ENCODE measurements at regions not wholly inside any gene's neighbourhood (a gene's known extent, or its start where the extent isn't known, plus 50 kb on each side); places are given as distances from the start of the nearest gene placed in this dataset.

GRCh38 chr1:82260051-82260450, 459.3 kb downstream of the ADGRL2 start:
- Histone ChIP-seq H4K91ac (ENCODE audit: insufficient read depth, low read depth, low read length) (no peak overlapping the region), H3K14ac (replicated peaks; ENCODE audit: low read depth, low read length) (no peak overlapping the region), H3K18ac (ENCODE audit: low read depth, low read length) (no peak overlapping the region), H3K27me3 (ENCODE audit: control insufficient read depth, insufficient read depth, low read length) (no peaks in the 10 kb centered on the region), H3K4me1 (ENCODE audit: control insufficient read depth, insufficient read depth, low read length) (no peaks in the 10 kb centered on the region), H3K4ac (ENCODE audit: low read depth, low read length) (no peak overlapping the region), H2AK5ac (ENCODE audit: low read depth, low read length) (no peak overlapping the region), H3K9me1 (ENCODE audit: insufficient read depth, low read length) (no peaks in the 10 kb centered on the region), H3K9me3 (ENCODE audit: control insufficient read depth, insufficient read depth, low read length) (no peaks in the 10 kb centered on the region; the same call in 1 of the 2 replicates), H4K8ac (ENCODE audit: low read depth in 2 of 2, low read length in 2 of 2) (no peak overlapping the region), H4K20me1 (ENCODE audit: insufficient read depth, low read length) (no peaks in the 10 kb centered on the region), H2AFZ (replicated peaks; ENCODE audit: low read length, poor library complexity) (no peak overlapping the region), H2BK20ac (ENCODE audit: low read depth, low read length) (no peak overlapping the region), H3K4me2 (ENCODE audit: low read depth, low read length) (no peak overlapping the region), H2BK5ac (ENCODE audit: low read depth, low read length, poor library complexity, severe bottlenecking) (no peak overlapping the region), H3K36me3 (ENCODE audit: control insufficient read depth, insufficient read depth, low read length) (no peaks in the 10 kb centered on the region), H2BK15ac (ENCODE audit: low read depth, low read length) (no peak overlapping the region), H3K79me1 (ENCODE audit: low read depth in 1 of 2, low read length in 2 of 2) (no peaks in the 10 kb centered on the region), H3K9ac (ENCODE audit: low read depth, low read length) (no peak overlapping the region), H3K4me3 (ENCODE audit: insufficient read depth, low read depth, low read length) (no peak overlapping the region), H3K56ac (ENCODE audit: extremely low read depth, insufficient read depth, low read length) (no peak overlapping the region), H3K23ac (ENCODE audit: low read depth, low read length) (no peak overlapping the region), H2BK120ac (ENCODE audit: low read depth, low read length) (no peak overlapping the region), H4K5ac (ENCODE audit: low read depth, low read length) (no peak overlapping the region), H2AK9ac (replicated peaks; ENCODE audit: low read depth, low read length, poor library complexity) (no peak overlapping the region), H3K27ac (ENCODE audit: insufficient read depth, low read length) (no peak overlapping the region)
- in situ Hi-C loops (cut with MboI; ENCODE audit: low sequenced_read_pairs) (no loop called here), dilution Hi-C loops (cut with HindIII; ENCODE audit: low sequenced_read_pairs, unreplicated experiment) (no loop called here), intact Hi-C loops (cut with micrococcal nuclease) (no loop called here)
- WGBS, 2 experiments (ENCODE audit: extremely low coverage in 2 of 2, insufficient read length in 1 of 2): no CpG with 5 or more reads among the region's 1 CpG
- POLR2A ChIA-PET (ENCODE audit: unreplicated experiment): no interaction called here
- no peak for DNase-seq
- ATAC-seq (ENCODE audit: low read depth): no peak
- no TSS peak for BruUV-seq (replicated peaks)
- TF ChIP-seq CTCF (conservative IDR thresholded peaks at IDR 0.05; ENCODE audit: low read depth, low read length): no peak
- no peak for TF ChIP-seq CHD1 (IDR thresholded peaks at IDR 0.05; ENCODE audit: low read depth, low read length)
- TF ChIP-seq CEBPB (IDR thresholded peaks at IDR 0.05; ENCODE audit: low read depth, low read length): no peak
- TF ChIP-seq RFX5 (IDR thresholded peaks at IDR 0.05; ENCODE audit: low read depth, low read length): no peak
- TF ChIP-seq NFE2L2 (IDR thresholded peaks at IDR 0.05; ENCODE audit: low read depth, low read length): no peak
- TF ChIP-seq BHLHE40 (IDR thresholded peaks at IDR 0.05; ENCODE audit: low read depth, low read length): no peak
- no peak for TF ChIP-seq MAFK (IDR thresholded peaks at IDR 0.05; ENCODE audit: low read depth, low read length)
- no peak for TF ChIP-seq MAZ (IDR thresholded peaks at IDR 0.05; ENCODE audit: borderline replicate concordance, low read depth, low read length)
- TF ChIP-seq SMC3 (IDR thresholded peaks at IDR 0.05; ENCODE audit: low read depth, low read length): no peak
- TF ChIP-seq POLR2A (IDR thresholded peaks at IDR 0.05; ENCODE audit: low read depth, low read length): no peak
- no peak for TF ChIP-seq USF2 (IDR thresholded peaks at IDR 0.05; ENCODE audit: low read depth, low read length)
- CTCF ChIA-PET: no interaction called here
